ENCODE measurements at regions not wholly inside any gene's neighbourhood (a gene's known extent, or its start where the extent isn't known, plus 50 kb on each side); places are given as distances from the start of the nearest gene placed in this dataset.

- Mint-ChIP-seq H3K27me3 (ENCODE audit: low read depth) (peaks cover 7% of the 10 kb centered on the region), H3K27ac (no peak overlapping the region), H3K9me3 (ENCODE audit: insufficient read depth) (no peaks in the 10 kb centered on the region), H3K4me3 (no peak overlapping the region), H3K4me1 (ENCODE audit: low read depth) (no peaks in the 10 kb centered on the region), H3K36me3 (ENCODE audit: low read depth) (no peaks in the 10 kb centered on the region)
- DNase-seq = no peak
- no peak for ATAC-seq
- POLR2A ChIA-PET = no interaction called here
- CTCF ChIA-PET = interaction anchor here (0.8 to 3.1 kb wide), 12 partner anchors 9 to 482 kb away, joined by 3 to 18 read pairs (median 4); no protein-coding TSS in a partner anchor
These were observed 170.5 kb upstream of the TBX20 start for GRCh38 chr7:35424440-35424839.

- no peak for DNase-seq
- Mint-ChIP-seq H3K9me3 (ENCODE audit: insufficient read depth) (no peaks in the 10 kb centered on the region), H3K4me1 (ENCODE audit: low read depth) (no peaks in the 10 kb centered on the region), H3K27me3 (ENCODE audit: low read depth) (peaks cover 7% of the 10 kb centered on the region), H3K4me3 (no peak overlapping the region), H3K36me3 (ENCODE audit: low read depth) (no peaks in the 10 kb centered on the region), H3K27ac (no peak overlapping the region)
- no peak for ATAC-seq
- CTCF ChIA-PET = interaction anchor here (2.7 kb wide), 1 partner anchor 96 kb away, joined by 7 read pairs; no protein-coding TSS in a partner anchor
- POLR2A ChIA-PET = no interaction called here
These were observed 168.8 kb upstream of the TBX20 start for GRCh38 chr7:35422715-35423114.

GRCh38 chr7:35420656-35421055 lies 166.8 kb upstream of the TBX20 start:
- no peaks in the 10 kb centered on the region for H3K36me3 Mint-ChIP-seq (ENCODE audit: low read depth)
- no peaks in the 10 kb centered on the region for H3K4me1 Mint-ChIP-seq (ENCODE audit: low read depth)
- ChIA-PET CTCF (interaction anchor here (2.3 kb wide), 1 partner anchor 10 kb away, joined by 8 read pairs; no protein-coding TSS in a partner anchor), POLR2A (no interaction called here)
- H3K9me3 Mint-ChIP-seq (ENCODE audit: insufficient read depth) = no peaks in the 10 kb centered on the region
- ATAC-seq = no peak
- no peak for DNase-seq
- no peak overlapping the region for H3K27ac Mint-ChIP-seq
- peaks cover 5% of the 10 kb centered on the region for H3K27me3 Mint-ChIP-seq (ENCODE audit: low read depth)
- no peak overlapping the region for H3K4me3 Mint-ChIP-seq

- no peak overlapping the region for H3K27ac Mint-ChIP-seq
- ChIA-PET POLR2A (no interaction called here), CTCF (interaction anchor here (2.3 kb wide), 1 partner anchor 11 kb away, joined by 8 read pairs; no protein-coding TSS in a partner anchor)
- no peaks in the 10 kb centered on the region for H3K36me3 Mint-ChIP-seq (ENCODE audit: low read depth)
- no peak for ATAC-seq
- H3K9me3 Mint-ChIP-seq (ENCODE audit: insufficient read depth) = no peaks in the 10 kb centered on the region
- peaks cover 5% of the 10 kb centered on the region for H3K27me3 Mint-ChIP-seq (ENCODE audit: low read depth)
- no peaks in the 10 kb centered on the region for H3K4me1 Mint-ChIP-seq (ENCODE audit: low read depth)
- no peak for DNase-seq
- H3K4me3 Mint-ChIP-seq = no peak overlapping the region
These were observed 165.5 kb upstream of the TBX20 start for GRCh38 chr7:35419391-35419755.

- no peak overlapping the region for H3K27ac Mint-ChIP-seq
- CTCF ChIA-PET = no interaction called here
- no peak for DNase-seq
- no peaks in the 10 kb centered on the region for H3K4me1 Mint-ChIP-seq (ENCODE audit: low read depth)
- H3K9me3 Mint-ChIP-seq (ENCODE audit: insufficient read depth) = no peaks in the 10 kb centered on the region
- no peak for ATAC-seq
- POLR2A ChIA-PET = no interaction called here
- H3K4me3 Mint-ChIP-seq = no peak overlapping the region
- H3K27me3 Mint-ChIP-seq (ENCODE audit: low read depth) = peaks cover 5% of the 10 kb centered on the region
- no peaks in the 10 kb centered on the region for H3K36me3 Mint-ChIP-seq (ENCODE audit: low read depth)
These were observed 165.0 kb upstream of the TBX20 start for GRCh38 chr7:35418716-35419390.

- POLR2A ChIA-PET = no interaction called here
- no peak for ATAC-seq
- no peak overlapping the region for H3K27ac Mint-ChIP-seq
- H3K4me1 Mint-ChIP-seq (ENCODE audit: low read depth) = no peaks in the 10 kb centered on the region
- H3K9me3 Mint-ChIP-seq (ENCODE audit: insufficient read depth) = no peaks in the 10 kb centered on the region
- peaks cover 9% of the 10 kb centered on the region for H3K27me3 Mint-ChIP-seq (ENCODE audit: low read depth)
- no peak overlapping the region for H3K4me3 Mint-ChIP-seq
- DNase-seq = no peak
- no peaks in the 10 kb centered on the region for H3K36me3 Mint-ChIP-seq (ENCODE audit: low read depth)
- CTCF ChIA-PET = interaction anchor here (1.4 kb wide), 1 partner anchor 10 kb away, joined by 3 read pairs; no protein-coding TSS in a partner anchor
These were observed 162.7 kb upstream of the TBX20 start for GRCh38 chr7:35416568-35416967.

GRCh38 chr7:35415411-35415822 lies 161.5 kb upstream of the TBX20 start:
- ChIA-PET POLR2A (interaction anchor here (0.5 kb wide), 1 partner anchor 19 kb away, joined by 3 read pairs; no protein-coding TSS in a partner anchor), CTCF (interaction anchor here (1.2 to 1.4 kb wide), 2 partner anchors 9 to 492 kb away, joined by 3 read pairs; no protein-coding TSS in a partner anchor)
- H3K9me3 Mint-ChIP-seq (ENCODE audit: insufficient read depth) = no peaks in the 10 kb centered on the region
- peaks cover 9% of the 10 kb centered on the region for H3K27me3 Mint-ChIP-seq (ENCODE audit: low read depth)
- DNase-seq (no peak), ATAC-seq (no peak)
- no peaks in the 10 kb centered on the region for H3K36me3 Mint-ChIP-seq (ENCODE audit: low read depth)
- H3K27ac Mint-ChIP-seq = no peak overlapping the region
- H3K4me3 Mint-ChIP-seq = no peak overlapping the region
- H3K4me1 Mint-ChIP-seq (ENCODE audit: low read depth) = no peaks in the 10 kb centered on the region

GRCh38 chr7:35411331-35411730 lies 157.4 kb upstream of the TBX20 start:
- ATAC-seq (no peak), DNase-seq (no peak)
- no peaks in the 10 kb centered on the region for H3K36me3 Mint-ChIP-seq (ENCODE audit: low read depth)
- no peak overlapping the region for H3K27ac Mint-ChIP-seq
- H3K4me1 Mint-ChIP-seq (ENCODE audit: low read depth) = no peaks in the 10 kb centered on the region
- H3K4me3 Mint-ChIP-seq = no peak overlapping the region
- H3K9me3 Mint-ChIP-seq (ENCODE audit: insufficient read depth) = no peaks in the 10 kb centered on the region
- POLR2A ChIA-PET = interaction anchor here (0.5 kb wide), 1 partner anchor 9 kb away, joined by 4 read pairs; no protein-coding TSS in a partner anchor
- peaks cover 15% of the 10 kb centered on the region for H3K27me3 Mint-ChIP-seq (ENCODE audit: low read depth)
- CTCF ChIA-PET = no interaction called here

GRCh38 chr7:35405461-35405860 lies 151.6 kb upstream of the TBX20 start:
- CTCF ChIA-PET = no interaction called here
- Mint-ChIP-seq H3K27me3 (ENCODE audit: low read depth) (peaks cover 13% of the 10 kb centered on the region), H3K9me3 (ENCODE audit: insufficient read depth) (no peaks in the 10 kb centered on the region), H3K36me3 (ENCODE audit: low read depth) (no peaks in the 10 kb centered on the region), H3K4me1 (ENCODE audit: low read depth) (no peaks in the 10 kb centered on the region), H3K27ac (no peak overlapping the region), H3K4me3 (no peak overlapping the region)
- no peak for DNase-seq
- ATAC-seq = no peak
- POLR2A ChIA-PET = no interaction called here

- Mint-ChIP-seq H3K4me1 (ENCODE audit: low read depth) (no peaks in the 10 kb centered on the region), H3K36me3 (ENCODE audit: low read depth) (no peaks in the 10 kb centered on the region), H3K9me3 (ENCODE audit: insufficient read depth) (no peaks in the 10 kb centered on the region), H3K4me3 (no peak overlapping the region), H3K27me3 (ENCODE audit: low read depth) (peaks cover 3% of the 10 kb centered on the region), H3K27ac (no peak overlapping the region)
- DNase-seq (no peak), ATAC-seq (no peak)
- ChIA-PET CTCF (no interaction called here), POLR2A (no interaction called here)
These were observed 147.4 kb upstream of the TBX20 start for GRCh38 chr7:35401217-35401879.

GRCh38 chr7:35399840-35400239 lies 145.9 kb upstream of the TBX20 start:
- H3K27ac Mint-ChIP-seq = no peak overlapping the region
- no peaks in the 10 kb centered on the region for H3K4me1 Mint-ChIP-seq (ENCODE audit: low read depth)
- ChIA-PET POLR2A (no interaction called here), CTCF (no interaction called here)
- DNase-seq (no peak), ATAC-seq (no peak)
- H3K9me3 Mint-ChIP-seq (ENCODE audit: insufficient read depth) = no peaks in the 10 kb centered on the region
- no peak overlapping the region for H3K4me3 Mint-ChIP-seq
- H3K27me3 Mint-ChIP-seq (ENCODE audit: low read depth) = peaks cover 6% of the 10 kb centered on the region
- no peaks in the 10 kb centered on the region for H3K36me3 Mint-ChIP-seq (ENCODE audit: low read depth)

- Mint-ChIP-seq H3K4me1 (ENCODE audit: low read depth) (no peaks in the 10 kb centered on the region), H3K36me3 (ENCODE audit: low read depth) (no peaks in the 10 kb centered on the region), H3K9me3 (ENCODE audit: insufficient read depth) (no peaks in the 10 kb centered on the region), H3K27me3 (ENCODE audit: low read depth) (peaks cover 6% of the 10 kb centered on the region), H3K27ac (no peak overlapping the region), H3K4me3 (no peak overlapping the region)
- DNase-seq = no peak
- ChIA-PET CTCF (no interaction called here), POLR2A (no interaction called here)
- ATAC-seq = no peak
These were observed 145.3 kb upstream of the TBX20 start for GRCh38 chr7:35399216-35399615.

Data from activated CD8-positive, alpha-beta T cell treated with anti-CD3 and anti-CD28 coated beads, Interleukin-2, amount 10 ng/mL, durations not matched to agents 7 days and 5 days (primary cell).